H1 (cell line): ENCODE measurements at regions not wholly inside any gene's neighbourhood (a gene's known extent, or its start where the extent isn't known, plus 50 kb on each side); places are given as distances from the start of the nearest gene placed in this dataset.

Source experiments
- CTCF ChIA-PET: fragments of 300-600 bp; sonication (Branson Sonifier 250); formaldehyde crosslinking; loops from one replicate; lab custom pipeline; 2021; ENCODE audit not compliant: partially characterized antibody; lab: Charles Lee
- POLR2A ChIA-PET: fragments of 300-600 bp; sonication (Branson Sonifier 250); formaldehyde crosslinking; loops from one replicate; lab custom pipeline; 2021; ENCODE audit warnings: inconsistent platforms; ENCODE audit not compliant: partially characterized antibody; lab: Charles Lee
- DNase-seq, 2 experiments: peaks; one replicate each; pipeline versions ENCODE4 v3.0.0 to v3.0.0-alpha.2; 2010 to 2022; ENCODE audit warnings: low spot score in 2 of 2, low read depth in 1 of 2, mixed read lengths in 1 of 2
- FAIRE-seq: peaks from 2 replicates; lab custom pipeline; 2011; peaks lifted over from hg19 to GRCh38; lab: Jason Lieb, UNC
- H2AFZ ChIP-seq: 2 replicates; pipeline ENCODE4 v1.8.1; 2012; ENCODE audit warnings: low read length, inconsistent platforms
- H2AK5ac ChIP-seq: 2 replicates; pipeline ENCODE4 v1.6.1; 2013; ENCODE audit warnings: low read depth, low read length
- H2BK120ac ChIP-seq: replicated peaks from 2 replicates; pipeline ENCODE3; 2013; ENCODE audit warnings: low read depth, low read length, inconsistent platforms
- H2BK12ac ChIP-seq: 2 replicates; pipeline ENCODE4 v1.6.1; 2013; ENCODE audit warnings: low read depth, low read length
- H2BK15ac ChIP-seq: 2 replicates; pipeline ENCODE4 v1.6.1; 2013; ENCODE audit warnings: low read length
- H2BK20ac ChIP-seq: 2 replicates; pipeline ENCODE4 v1.6.1; 2013; ENCODE audit warnings: low read length
- H2BK5ac ChIP-seq: 2 replicates; pipeline ENCODE4 v1.6.1; 2013; ENCODE audit warnings: low read depth, low read length
- H3K14ac ChIP-seq: 2 replicates; pipeline ENCODE4 v1.6.1; 2013; ENCODE audit warnings: inconsistent platforms; ENCODE audit not compliant: insufficient read length
- H3K18ac ChIP-seq: 2 replicates; pipeline ENCODE4 v1.6.1; 2013; ENCODE audit warnings: low read length; ENCODE audit errors: extremely low read depth
- H3K23ac ChIP-seq: 2 replicates; pipeline ENCODE4 v1.6.1; 2013; ENCODE audit warnings: inconsistent platforms; ENCODE audit not compliant: insufficient read length
- H3K23me2 ChIP-seq: 2 replicates; pipeline ENCODE4 v1.6.1; 2013; ENCODE audit warnings: low read depth, low read length
- H3K27ac ChIP-seq: 2 replicates; pipeline ENCODE4 v1.6.1; 2011; ENCODE audit warnings: low read depth, low read length, inconsistent platforms
- H3K27me3 ChIP-seq, 4 experiments: replicated peaks in 1 of 4; 1 replicate in 1 of 4; 2 replicates in 3 of 4; pipeline versions ENCODE4 v1.6.1 to v1.8.1; 2011 to 2013; ENCODE audit warnings: low read length in 3 of 4, mild to moderate bottlenecking in 3 of 4, inconsistent platforms in 2 of 4, mixed read lengths in 2 of 4, moderate library complexity in 1 of 4; ENCODE audit not compliant: control insufficient read depth in 3 of 4, insufficient read depth in 3 of 4; ENCODE audit errors: extremely low read depth in 1 of 4
- H3K36me3 ChIP-seq, 4 experiments: 2 replicates each; pipeline versions ENCODE4 v1.6.1 to v1.8.1; 2011 to 2013; ENCODE audit warnings: mild to moderate bottlenecking in 4 of 4, low read length in 3 of 4, moderate library complexity in 2 of 4, control low read depth in 1 of 4, inconsistent platforms in 1 of 4; ENCODE audit not compliant: insufficient read depth in 4 of 4, control insufficient read depth in 2 of 4
- H3K4ac ChIP-seq: replicated peaks from 2 replicates; pipeline ENCODE3; 2013; ENCODE audit warnings: low read length, low read depth, mixed read lengths, inconsistent platforms; ENCODE audit not compliant: insufficient read length
- H3K4me1 ChIP-seq, 4 experiments: replicated peaks in 1 of 4; 1 replicate in 1 of 4; 2 replicates in 3 of 4; pipeline versions ENCODE4 v1.6.1 to v1.8.1; 2011 to 2013; ENCODE audit warnings: low read length in 3 of 4, inconsistent platforms in 2 of 4, mixed read lengths in 1 of 4; ENCODE audit not compliant: insufficient read depth in 4 of 4, control insufficient read depth in 3 of 4
- H3K4me2 ChIP-seq, 2 experiments: 2 replicates each; pipeline versions ENCODE4 v1.6.1 to v1.8.1; 2011 to 2013; ENCODE audit warnings: low read depth in 2 of 2, low read length in 2 of 2, control low read depth in 1 of 2, inconsistent platforms in 1 of 2, mild to moderate bottlenecking in 1 of 2; ENCODE audit not compliant: insufficient read depth in 1 of 2
- H3K4me3 ChIP-seq, 4 experiments: fragments of 200-600, 300-600 bp in 1 of 4; sonication (generic), shearing (Covaris generic), sonication (Bioruptor Twin) in 1 of 4; 2 replicates each; pipeline versions ENCODE4 v1.5.1 to v1.8.1; 2011 to 2016; ENCODE audit warnings: low read length in 4 of 4, low read depth in 3 of 4, control low read depth in 2 of 4, inconsistent platforms in 2 of 4, mild to moderate bottlenecking in 2 of 4, mixed read lengths in 1 of 4, moderate library complexity in 1 of 4; ENCODE audit not compliant: insufficient read depth in 2 of 4; ENCODE audit errors: extremely low read depth in 1 of 4
- H3K56ac ChIP-seq: replicated peaks from 2 replicates; pipeline ENCODE3; 2013; ENCODE audit warnings: low read depth, mild to moderate bottlenecking, mixed read lengths, low read length, inconsistent platforms; ENCODE audit not compliant: insufficient read length
- H3K79me1 ChIP-seq: 2 replicates; pipeline ENCODE4 v1.6.1; 2013; ENCODE audit warnings: low read depth, low read length, control low read depth
- H3K79me2 ChIP-seq, 2 experiments: 2 replicates each; pipeline versions ENCODE4 v1.6.1 to v1.8.1; 2012 to 2013; ENCODE audit warnings: low read length in 2 of 2, mild to moderate bottlenecking in 2 of 2, inconsistent platforms in 1 of 2; ENCODE audit not compliant: insufficient read depth in 2 of 2, control insufficient read depth in 1 of 2
- H3K9ac ChIP-seq, 4 experiments: replicated peaks in 1 of 4; 1 replicate in 1 of 4; 2 replicates in 3 of 4; pipeline versions ENCODE4 v1.6.1 to v1.8.1; 2011 to 2013; ENCODE audit warnings: low read depth in 3 of 4, low read length in 3 of 4, control low read depth in 2 of 4, mild to moderate bottlenecking in 2 of 4, moderate library complexity in 2 of 4, inconsistent platforms in 1 of 4; ENCODE audit errors: extremely low read depth in 1 of 4
- H3K9me3 ChIP-seq, 2 experiments: 2 replicates each; pipeline versions ENCODE4 v1.6.1 to v1.8.1; 2012 to 2013; ENCODE audit warnings: mild to moderate bottlenecking in 2 of 2, moderate library complexity in 2 of 2, control low read depth in 1 of 2, inconsistent platforms in 1 of 2, low read depth in 1 of 2, low read length in 1 of 2, mixed read lengths in 1 of 2; ENCODE audit not compliant: insufficient read depth in 2 of 2
- H4K20me1 ChIP-seq, 2 experiments: replicated peaks in 1 of 2; 2 replicates each; pipeline versions ENCODE3 to v1.8.1; 2011 to 2013; ENCODE audit warnings: inconsistent platforms in 2 of 2, low read length in 2 of 2, mild to moderate bottlenecking in 1 of 2; ENCODE audit not compliant: insufficient read depth in 2 of 2, control insufficient read depth in 1 of 2
- H4K5ac ChIP-seq: 2 replicates; pipeline ENCODE4 v1.6.1; 2013; ENCODE audit warnings: low read length, low read depth, mixed read lengths, inconsistent platforms; ENCODE audit not compliant: insufficient read length
- H4K8ac ChIP-seq: 2 replicates; pipeline ENCODE4 v1.8.0; 2013; ENCODE audit warnings: mild to moderate bottlenecking, moderate library complexity, low read length, inconsistent platforms; ENCODE audit not compliant: insufficient read depth; ENCODE audit errors: extremely low read depth
- H4K91ac ChIP-seq: replicated peaks from 2 replicates; pipeline ENCODE3; 2013; ENCODE audit warnings: low read length, mixed read lengths, inconsistent platforms; ENCODE audit not compliant: insufficient read length
- CBX5 ChIP-seq: fragments of 300-800, 300-1000 bp; sonication (generic); IDR thresholded peaks from 2 replicates; pipeline ENCODE4 v1.7.1; 2016; ENCODE audit warnings: antibody characterized with exemption, low read length, low read depth
- EGR1 ChIP-seq: IDR thresholded peaks from 2 replicates; pipeline ENCODE4 v1.6.1; 2011; ENCODE audit warnings: low read depth, low read length, borderline replicate concordance
- JUND ChIP-seq: IDR thresholded peaks from 2 replicates; pipeline ENCODE4 v1.6.1; 2011; ENCODE audit warnings: mild to moderate bottlenecking, improper control_type of control experiment, low read length
- KDM1A ChIP-seq: fragments of 200-600, 300-600 bp; sonication (generic); IDR thresholded peaks from 2 replicates; pipeline ENCODE4 v1.7.1; 2016; ENCODE audit warnings: mild to moderate bottlenecking, low read length, borderline replicate concordance
- KDM4A ChIP-seq: IDR thresholded peaks from one replicate; pipeline ENCODE4 v1.7.1; 2012; ENCODE audit warnings: low read depth, mild to moderate bottlenecking, moderate library complexity, low read length, inconsistent platforms; ENCODE audit not compliant: severe bottlenecking
- NRF1 ChIP-seq: IDR thresholded peaks from 2 replicates; pipeline ENCODE4 v1.6.1; 2011; ENCODE audit warnings: mild to moderate bottlenecking, low read depth, low read length, improper control_type of control experiment
- POLR2A ChIP-seq, 2 experiments: IDR thresholded peaks; 1 replicate in 1 of 2; 2 replicates in 1 of 2; pipeline ENCODE4 v1.6.1; 2011; ENCODE audit warnings: low read depth in 2 of 2, low read length in 2 of 2, mild to moderate bottlenecking in 2 of 2; ENCODE audit errors: control extremely low read depth in 1 of 2
- POLR2AphosphoS5 ChIP-seq: IDR thresholded peaks from 2 replicates; pipeline ENCODE4 v1.6.1; 2011; ENCODE audit warnings: low read depth, low read length
- RAD21 ChIP-seq, 2 experiments: IDR thresholded peaks in 1 of 2; conservative IDR thresholded peaks in 1 of 2; 2 replicates each; pipeline ENCODE4 v1.6.1; 2011; ENCODE audit warnings: low read depth in 2 of 2, low read length in 2 of 2, improper control_type of control experiment in 1 of 2, inconsistent platforms in 1 of 2, mild to moderate bottlenecking in 1 of 2, moderate library complexity in 1 of 2
- SAP30 ChIP-seq: fragments of 300-600 bp; sonication (generic); IDR thresholded peaks from 2 replicates; pipeline ENCODE4 v1.7.1; 2012; ENCODE audit warnings: low read length, moderate library complexity, mild to moderate bottlenecking, inconsistent platforms; ENCODE audit not compliant: insufficient read depth, insufficient replicate concordance
- WGBS, 2 experiments: shearing (Covaris generic) in 1 of 2; methylation state at CpG; one replicate each; pipeline versions ENCODE4 v1.1.6 to v1.1.7; 2013 to 2015; ENCODE audit warnings: low lambda C conversion rate in 2 of 2, mixed read lengths in 2 of 2, inconsistent platforms in 1 of 2, low coverage in 1 of 2, missing lambda C conversion rate in 1 of 2; ENCODE audit not compliant: insufficient replicate concordance in 2 of 2, insufficient coverage in 1 of 2, insufficient read length in 1 of 2; ENCODE audit errors: extremely low coverage in 1 of 2, missing lambda C conversion rate in 1 of 2; 5-methylcytosine and 5-hydroxymethylcytosine counted together
- TF ChIP-seq, protein P1 (sequence below): IDR thresholded peaks from 2 replicates; pipeline ENCODE4 v1.6.1; 2011; ENCODE audit warnings: low read depth, mild to moderate bottlenecking, low read length; ENCODE audit not compliant: insufficient read depth

DNA sequence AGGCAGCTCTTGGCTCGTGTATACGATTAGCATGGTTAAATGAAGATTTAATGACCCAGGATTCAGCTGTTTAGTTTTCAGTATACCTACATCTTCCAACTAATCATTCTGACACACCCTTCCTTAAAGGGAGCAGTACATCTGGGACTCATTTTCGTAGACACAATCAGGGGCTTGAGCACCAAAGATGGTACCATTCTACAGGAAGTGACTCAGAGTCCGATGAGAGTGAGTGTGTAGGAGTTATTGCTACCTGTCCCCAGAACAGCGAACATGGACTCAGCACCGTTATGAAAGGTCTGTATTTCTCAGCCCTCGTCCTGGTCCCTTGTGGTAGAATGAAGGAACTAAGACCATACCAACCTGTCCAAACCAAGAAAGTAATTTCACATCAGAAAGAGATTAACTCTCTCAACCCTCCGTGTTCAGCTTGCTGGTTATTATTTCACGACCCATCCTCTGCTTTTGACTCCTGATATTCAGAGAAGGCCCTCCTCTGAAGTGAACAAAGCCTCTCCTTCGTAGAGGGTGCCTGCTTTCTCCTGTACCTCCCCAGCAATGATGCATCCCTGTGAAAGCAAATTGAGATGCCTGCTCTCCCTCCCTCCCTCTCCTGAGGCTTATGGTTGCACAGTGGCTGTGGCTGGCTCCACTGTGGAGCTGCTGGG lies 214.8 kb downstream of the MTX2 start:
- H3K9me3 ChIP-seq, result no peaks in the 10 kb centered on the region
- POLR2A ChIA-PET, result interaction anchor here (1.3 kb wide), 1 partner anchor 34 kb away, joined by 3 read pairs; no protein-coding TSS in a partner anchor
- no peak overlapping the region for H3K4me2 ChIP-seq
- H2BK20ac ChIP-seq, result no peak overlapping the region
- H3K9ac ChIP-seq, result no peak overlapping the region
- no peak overlapping the region for H4K8ac ChIP-seq
- H3K18ac ChIP-seq, result no peak overlapping the region
- H2AK5ac ChIP-seq, result no peak overlapping the region
- H3K4ac ChIP-seq, result no peak overlapping the region
- no peaks in the 10 kb centered on the region for H4K20me1 ChIP-seq
- no peak overlapping the region for H2AFZ ChIP-seq
- H3K79me1 ChIP-seq, result no peaks in the 10 kb centered on the region
- no peak overlapping the region for H3K27ac ChIP-seq
- no peaks in the 10 kb centered on the region for H3K79me2 ChIP-seq
- no peak overlapping the region for H4K91ac ChIP-seq
- no peak overlapping the region for H2BK120ac ChIP-seq
- DNase-seq (no peak), FAIRE-seq (no peak)
- H2BK5ac ChIP-seq, result no peak overlapping the region
- CTCF ChIA-PET, result interaction anchor here (0.6 to 1.4 kb wide), 4 partner anchors 29 to 343 kb away, joined by 3 to 5 read pairs (median 3); no protein-coding TSS in a partner anchor
- H2BK15ac ChIP-seq, result no peak overlapping the region
- H4K5ac ChIP-seq, result no peak overlapping the region
- no peak overlapping the region for H2BK12ac ChIP-seq
- no peak overlapping the region for H3K56ac ChIP-seq
- no peak overlapping the region for H3K23ac ChIP-seq
- no peaks in the 10 kb centered on the region for H3K4me1 ChIP-seq
- H3K27me3 ChIP-seq, result 0 out of 7 replicates have a peak, but pooled peaks cover 0 to 2% (median 0%) of the 10 kb centered on the region in 4 experiments
- no peaks in the 10 kb centered on the region for H3K36me3 ChIP-seq
- no peak overlapping the region for H3K4me3 ChIP-seq
- no peak overlapping the region for H3K14ac ChIP-seq
- 88% methylated on average over 10 of the region's 10 CpGs; no CpG with 5 or more reads in 1 of the 2 experiments for WGBS, 2 experiments
- 0 out of 2 replicates have a peak, but pooled peaks cover 2% of the 10 kb centered on the region for H3K23me2 ChIP-seq
- TF ChIP-seq KDM4A, result no peak
- no peak for TF ChIP-seq EGR1
- no peak for TF ChIP-seq CBX5
- no peak for TF ChIP-seq POLR2A (IDR thresholded peaks at IDR 0.05; ENCODE audit: control extremely low read depth in 1 of 2, low read depth in 2 of 2, low read length in 2 of 2)
- TF ChIP-seq SAP30, result no peak
- no peak for TF ChIP-seq RAD21 (IDR thresholded peaks at IDR 0.05 in 1 of 2, conservative IDR thresholded peaks at IDR 0.05 in 1 of 2; ENCODE audit: low read depth in 2 of 2, low read length in 2 of 2)
- no peak for TF ChIP-seq POLR2AphosphoS5
- no peak for TF ChIP-seq NRF1
- TF ChIP-seq JUND, result no peak
- no peak for TF ChIP-seq KDM1A
- TF ChIP-seq, protein P1, sequence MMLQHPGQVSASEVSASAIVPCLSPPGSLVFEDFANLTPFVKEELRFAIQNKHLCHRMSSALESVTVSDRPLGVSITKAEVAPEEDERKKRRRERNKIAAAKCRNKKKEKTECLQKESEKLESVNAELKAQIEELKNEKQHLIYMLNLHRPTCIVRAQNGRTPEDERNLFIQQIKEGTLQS, result no peak
